ENCODE measurements at regions not wholly inside any gene's neighbourhood (a gene's known extent, or its start where the extent isn't known, plus 50 kb on each side); places are given as distances from the start of the nearest gene placed in this dataset.

- Histone ChIP-seq H3K4me2 (no peak overlapping the region), H3K79me2 (replicated peaks; ENCODE audit: insufficient read depth) (no peaks in the 10 kb centered on the region), H2AFZ (no peak overlapping the region), H4K20me1 (replicated peaks; ENCODE audit: insufficient read depth) (no peaks in the 10 kb centered on the region), H3K27ac (ENCODE audit: low read depth) (no peak overlapping the region), H3F3A (replicated peaks; ENCODE audit: low read depth) (no peaks in the 10 kb centered on the region), H3K9me2 (ENCODE audit: insufficient read depth) (no peaks in the 10 kb centered on the region), H3K4me1 (ENCODE audit: insufficient read depth) (no peaks in the 10 kb centered on the region), H3K36me3 (ENCODE audit: insufficient read depth) (peaks cover 12% of the 10 kb centered on the region; the same call in 1 of the 2 replicates), H3K4me3 (no peak overlapping the region), H3K27me3 (ENCODE audit: insufficient read depth) (no peaks in the 10 kb centered on the region)
- no peak overlapping the region for H3K27ac Mint-ChIP-seq
- no peak overlapping the region for H3K4me3 Mint-ChIP-seq
- H3K36me3 Mint-ChIP-seq (ENCODE audit: low read depth) = peaks cover 42% of the 10 kb centered on the region
- H3K27me3 Mint-ChIP-seq (ENCODE audit: insufficient read depth, low read depth, poor library complexity) = peaks cover 3% of the 10 kb centered on the region
- H3K4me1 Mint-ChIP-seq = no peaks in the 10 kb centered on the region
- TF ChIP-seq, protein P1, sequence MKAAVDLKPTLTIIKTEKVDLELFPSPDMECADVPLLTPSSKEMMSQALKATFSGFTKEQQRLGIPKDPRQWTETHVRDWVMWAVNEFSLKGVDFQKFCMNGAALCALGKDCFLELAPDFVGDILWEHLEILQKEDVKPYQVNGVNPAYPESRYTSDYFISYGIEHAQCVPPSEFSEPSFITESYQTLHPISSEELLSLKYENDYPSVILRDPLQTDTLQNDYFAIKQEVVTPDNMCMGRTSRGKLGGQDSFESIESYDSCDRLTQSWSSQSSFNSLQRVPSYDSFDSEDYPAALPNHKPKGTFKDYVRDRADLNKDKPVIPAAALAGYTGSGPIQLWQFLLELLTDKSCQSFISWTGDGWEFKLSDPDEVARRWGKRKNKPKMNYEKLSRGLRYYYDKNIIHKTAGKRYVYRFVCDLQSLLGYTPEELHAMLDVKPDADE (IDR thresholded peaks at IDR 0.05) = no peak
- TF ChIP-seq POLR2AphosphoS5 (IDR thresholded peaks at IDR 0.05; ENCODE audit: low read depth) (no peak), STAT1 (IDR thresholded peaks at IDR 0.05; ENCODE audit: unreplicated experiment) (no peak), JUNB (IDR thresholded peaks at IDR 0.05; ENCODE audit: unreplicated experiment) (no peak), EZH2phosphoT487 (IDR thresholded peaks at IDR 0.05; ENCODE audit: unreplicated experiment) (no peak), ZNF331 (CRISPR knock-in tag; IDR thresholded peaks at IDR 0.05; ENCODE audit: low read depth) (no peak), ZNF462 (CRISPR knock-in tag; IDR thresholded peaks at IDR 0.05) (no peak), EZH2 (IDR thresholded peaks at IDR 0.05; ENCODE audit: low read depth, unreplicated experiment) (no peak), ZNF114 (CRISPR knock-in tag; IDR thresholded peaks at IDR 0.05) (no peak)
- TF ChIP-seq, protein P2, sequence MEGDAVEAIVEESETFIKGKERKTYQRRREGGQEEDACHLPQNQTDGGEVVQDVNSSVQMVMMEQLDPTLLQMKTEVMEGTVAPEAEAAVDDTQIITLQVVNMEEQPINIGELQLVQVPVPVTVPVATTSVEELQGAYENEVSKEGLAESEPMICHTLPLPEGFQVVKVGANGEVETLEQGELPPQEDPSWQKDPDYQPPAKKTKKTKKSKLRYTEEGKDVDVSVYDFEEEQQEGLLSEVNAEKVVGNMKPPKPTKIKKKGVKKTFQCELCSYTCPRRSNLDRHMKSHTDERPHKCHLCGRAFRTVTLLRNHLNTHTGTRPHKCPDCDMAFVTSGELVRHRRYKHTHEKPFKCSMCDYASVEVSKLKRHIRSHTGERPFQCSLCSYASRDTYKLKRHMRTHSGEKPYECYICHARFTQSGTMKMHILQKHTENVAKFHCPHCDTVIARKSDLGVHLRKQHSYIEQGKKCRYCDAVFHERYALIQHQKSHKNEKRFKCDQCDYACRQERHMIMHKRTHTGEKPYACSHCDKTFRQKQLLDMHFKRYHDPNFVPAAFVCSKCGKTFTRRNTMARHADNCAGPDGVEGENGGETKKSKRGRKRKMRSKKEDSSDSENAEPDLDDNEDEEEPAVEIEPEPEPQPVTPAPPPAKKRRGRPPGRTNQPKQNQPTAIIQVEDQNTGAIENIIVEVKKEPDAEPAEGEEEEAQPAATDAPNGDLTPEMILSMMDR (conservative IDR thresholded peaks at IDR 0.05; ENCODE audit: low read depth in 2 of 2) = no peak
- ATAC-seq (no peak), DNase-seq (ENCODE audit: low spot score) (no peak)
- H3K9me3 Mint-ChIP-seq = peaks cover 92% of the 10 kb centered on the region
These were observed 175.0 kb downstream of the CBLN4 start for GRCh38 chr20:55830121-55830827.

All from GM23338 (cell line).